ENCODE measurements at regions not wholly inside any gene's neighbourhood (a gene's known extent, or its start where the extent isn't known, plus 50 kb on each side); places are given as distances from the start of the nearest gene placed in this dataset.
"Not testable (repeated sequence)": the region's sequence is repeated elsewhere in the genome, so short reads cannot be mapped to it uniquely, and the experiment has no call there.

DNA sequence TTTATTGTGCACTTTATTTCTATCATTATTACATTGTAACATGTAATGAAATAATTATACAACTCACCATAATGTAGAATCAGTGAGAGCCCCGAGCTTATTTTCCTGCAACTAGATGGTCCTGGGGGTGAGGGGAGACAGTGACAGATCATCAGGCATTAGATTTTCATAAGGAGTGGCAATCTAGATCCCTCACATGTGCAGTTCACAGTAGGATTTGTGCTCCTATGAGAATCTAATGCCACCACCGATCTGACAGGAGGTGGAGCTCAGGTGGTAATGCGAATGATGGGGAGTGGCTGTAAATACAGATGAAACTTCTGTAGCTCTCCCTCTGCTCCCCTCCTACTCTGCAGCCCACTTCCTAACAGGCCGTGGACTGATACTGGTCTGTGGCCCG is 58.5 kb upstream of the SCAF4 start:
- TF ChIP-seq, protein P1, sequence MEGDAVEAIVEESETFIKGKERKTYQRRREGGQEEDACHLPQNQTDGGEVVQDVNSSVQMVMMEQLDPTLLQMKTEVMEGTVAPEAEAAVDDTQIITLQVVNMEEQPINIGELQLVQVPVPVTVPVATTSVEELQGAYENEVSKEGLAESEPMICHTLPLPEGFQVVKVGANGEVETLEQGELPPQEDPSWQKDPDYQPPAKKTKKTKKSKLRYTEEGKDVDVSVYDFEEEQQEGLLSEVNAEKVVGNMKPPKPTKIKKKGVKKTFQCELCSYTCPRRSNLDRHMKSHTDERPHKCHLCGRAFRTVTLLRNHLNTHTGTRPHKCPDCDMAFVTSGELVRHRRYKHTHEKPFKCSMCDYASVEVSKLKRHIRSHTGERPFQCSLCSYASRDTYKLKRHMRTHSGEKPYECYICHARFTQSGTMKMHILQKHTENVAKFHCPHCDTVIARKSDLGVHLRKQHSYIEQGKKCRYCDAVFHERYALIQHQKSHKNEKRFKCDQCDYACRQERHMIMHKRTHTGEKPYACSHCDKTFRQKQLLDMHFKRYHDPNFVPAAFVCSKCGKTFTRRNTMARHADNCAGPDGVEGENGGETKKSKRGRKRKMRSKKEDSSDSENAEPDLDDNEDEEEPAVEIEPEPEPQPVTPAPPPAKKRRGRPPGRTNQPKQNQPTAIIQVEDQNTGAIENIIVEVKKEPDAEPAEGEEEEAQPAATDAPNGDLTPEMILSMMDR (IDR thresholded peaks at IDR 0.05): not testable (repeated sequence)
- TF ChIP-seq EZH2phosphoT487, EZH2 (IDR thresholded peaks at IDR 0.05): not testable (repeated sequence)
